ENCODE measurements at regions not wholly inside any gene's neighbourhood (a gene's known extent, or its start where the extent isn't known, plus 50 kb on each side); places are given as distances from the start of the nearest gene placed in this dataset.

DNA sequence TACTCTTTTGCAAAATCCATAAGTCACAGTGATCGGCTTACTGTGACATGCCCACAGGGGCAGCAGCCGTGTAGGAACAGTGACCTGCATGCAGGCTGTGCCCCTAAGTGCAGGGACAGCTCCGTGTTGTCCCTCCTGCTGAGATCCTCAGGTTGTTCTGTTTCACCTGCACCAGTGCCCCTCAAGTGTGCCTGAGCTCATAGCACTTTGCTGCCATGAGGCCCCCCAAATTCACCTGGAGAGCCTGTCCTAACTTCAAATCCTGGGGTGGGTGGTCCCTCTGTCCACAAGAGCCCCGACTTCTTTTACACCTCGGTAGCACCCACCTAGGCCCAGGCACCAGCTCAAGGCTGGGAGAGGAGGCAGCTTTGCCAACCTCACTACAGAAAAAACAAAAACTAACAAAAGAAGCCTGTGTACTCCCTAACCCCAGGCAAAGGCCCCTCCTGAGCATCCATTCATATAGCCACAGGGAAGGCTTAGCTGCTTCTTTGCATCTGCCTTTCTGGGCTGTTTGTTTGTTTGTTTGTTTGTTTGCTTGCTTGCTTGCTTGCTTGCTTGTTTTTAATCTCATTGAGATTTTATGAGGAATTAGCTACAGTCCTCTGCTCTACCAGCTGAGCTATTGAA lies 214.5 kb downstream of the AUH start:
- H3K27me3 ChIP-seq (ENCODE audit: insufficient read depth, poor library complexity, severe bottlenecking) = no peaks in the 10 kb centered on the region
- TF ChIP-seq, protein P1, sequence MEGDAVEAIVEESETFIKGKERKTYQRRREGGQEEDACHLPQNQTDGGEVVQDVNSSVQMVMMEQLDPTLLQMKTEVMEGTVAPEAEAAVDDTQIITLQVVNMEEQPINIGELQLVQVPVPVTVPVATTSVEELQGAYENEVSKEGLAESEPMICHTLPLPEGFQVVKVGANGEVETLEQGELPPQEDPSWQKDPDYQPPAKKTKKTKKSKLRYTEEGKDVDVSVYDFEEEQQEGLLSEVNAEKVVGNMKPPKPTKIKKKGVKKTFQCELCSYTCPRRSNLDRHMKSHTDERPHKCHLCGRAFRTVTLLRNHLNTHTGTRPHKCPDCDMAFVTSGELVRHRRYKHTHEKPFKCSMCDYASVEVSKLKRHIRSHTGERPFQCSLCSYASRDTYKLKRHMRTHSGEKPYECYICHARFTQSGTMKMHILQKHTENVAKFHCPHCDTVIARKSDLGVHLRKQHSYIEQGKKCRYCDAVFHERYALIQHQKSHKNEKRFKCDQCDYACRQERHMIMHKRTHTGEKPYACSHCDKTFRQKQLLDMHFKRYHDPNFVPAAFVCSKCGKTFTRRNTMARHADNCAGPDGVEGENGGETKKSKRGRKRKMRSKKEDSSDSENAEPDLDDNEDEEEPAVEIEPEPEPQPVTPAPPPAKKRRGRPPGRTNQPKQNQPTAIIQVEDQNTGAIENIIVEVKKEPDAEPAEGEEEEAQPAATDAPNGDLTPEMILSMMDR (IDR thresholded peaks at IDR 0.05; ENCODE audit: insufficient read depth, low read length) = no peak
- TF ChIP-seq, protein P2, sequence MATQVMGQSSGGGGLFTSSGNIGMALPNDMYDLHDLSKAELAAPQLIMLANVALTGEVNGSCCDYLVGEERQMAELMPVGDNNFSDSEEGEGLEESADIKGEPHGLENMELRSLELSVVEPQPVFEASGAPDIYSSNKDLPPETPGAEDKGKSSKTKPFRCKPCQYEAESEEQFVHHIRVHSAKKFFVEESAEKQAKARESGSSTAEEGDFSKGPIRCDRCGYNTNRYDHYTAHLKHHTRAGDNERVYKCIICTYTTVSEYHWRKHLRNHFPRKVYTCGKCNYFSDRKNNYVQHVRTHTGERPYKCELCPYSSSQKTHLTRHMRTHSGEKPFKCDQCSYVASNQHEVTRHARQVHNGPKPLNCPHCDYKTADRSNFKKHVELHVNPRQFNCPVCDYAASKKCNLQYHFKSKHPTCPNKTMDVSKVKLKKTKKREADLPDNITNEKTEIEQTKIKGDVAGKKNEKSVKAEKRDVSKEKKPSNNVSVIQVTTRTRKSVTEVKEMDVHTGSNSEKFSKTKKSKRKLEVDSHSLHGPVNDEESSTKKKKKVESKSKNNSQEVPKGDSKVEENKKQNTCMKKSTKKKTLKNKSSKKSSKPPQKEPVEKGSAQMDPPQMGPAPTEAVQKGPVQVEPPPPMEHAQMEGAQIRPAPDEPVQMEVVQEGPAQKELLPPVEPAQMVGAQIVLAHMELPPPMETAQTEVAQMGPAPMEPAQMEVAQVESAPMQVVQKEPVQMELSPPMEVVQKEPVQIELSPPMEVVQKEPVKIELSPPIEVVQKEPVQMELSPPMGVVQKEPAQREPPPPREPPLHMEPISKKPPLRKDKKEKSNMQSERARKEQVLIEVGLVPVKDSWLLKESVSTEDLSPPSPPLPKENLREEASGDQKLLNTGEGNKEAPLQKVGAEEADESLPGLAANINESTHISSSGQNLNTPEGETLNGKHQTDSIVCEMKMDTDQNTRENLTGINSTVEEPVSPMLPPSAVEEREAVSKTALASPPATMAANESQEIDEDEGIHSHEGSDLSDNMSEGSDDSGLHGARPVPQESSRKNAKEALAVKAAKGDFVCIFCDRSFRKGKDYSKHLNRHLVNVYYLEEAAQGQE (IDR thresholded peaks at IDR 0.05; ENCODE audit: insufficient replicate concordance, low read depth) = no peak
- TF ChIP-seq SPI1 (IDR thresholded peaks at IDR 0.05; ENCODE audit: borderline replicate concordance, low read depth) = no peak
- TF ChIP-seq GABPA (IDR thresholded peaks at IDR 0.05; ENCODE audit: low read depth) = no peak
- TF ChIP-seq POLR2AphosphoS5 (IDR thresholded peaks at IDR 0.05; ENCODE audit: low read depth) = no peak
- H3K27ac ChIP-seq (replicated peaks) = peak overlapping the region; percentile 54
- no peak overlapping the region for H3K4me3 ChIP-seq (replicated peaks; ENCODE audit: insufficient read depth, low read length)
- no peak for DNase-seq (ENCODE audit: low read depth in 1 of 2, low spot score in 1 of 2)

DNA sequence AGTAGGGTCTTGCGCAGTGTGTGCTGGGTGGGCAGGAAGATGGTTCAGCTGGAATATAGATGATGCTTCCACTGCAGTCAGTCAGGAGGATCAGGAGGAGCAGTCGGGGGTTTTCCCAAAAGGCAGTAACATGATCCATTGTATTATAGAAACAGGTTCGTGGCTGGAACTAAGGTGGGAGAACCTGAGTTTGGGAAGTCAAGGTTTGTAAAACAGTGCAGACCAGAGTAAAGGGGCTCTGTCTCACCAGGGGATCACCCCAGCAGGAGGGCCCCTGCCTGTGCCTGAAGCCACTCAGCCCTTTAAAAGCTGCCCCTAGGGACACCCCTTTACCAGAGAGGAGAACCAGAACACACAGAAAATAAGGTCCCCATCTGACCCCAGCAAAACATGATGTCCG lies 213.4 kb downstream of the AUH start:
- H3K4me3 ChIP-seq (replicated peaks; ENCODE audit: insufficient read depth, low read length) = no peak overlapping the region
- peak overlapping the region; percentile 54 for H3K27ac ChIP-seq (replicated peaks)
- no peak for DNase-seq (ENCODE audit: low read depth in 1 of 2, low spot score in 1 of 2)
- TF ChIP-seq, protein P2 (IDR thresholded peaks at IDR 0.05; ENCODE audit: insufficient replicate concordance, low read depth) = no peak
- no peak for TF ChIP-seq SPI1 (IDR thresholded peaks at IDR 0.05; ENCODE audit: borderline replicate concordance, low read depth)
- TF ChIP-seq GABPA (IDR thresholded peaks at IDR 0.05; ENCODE audit: low read depth) = no peak
- TF ChIP-seq POLR2AphosphoS5 (IDR thresholded peaks at IDR 0.05; ENCODE audit: low read depth) = no peak
- TF ChIP-seq, protein P1 (IDR thresholded peaks at IDR 0.05; ENCODE audit: insufficient read depth, low read length) = no peak
- no peaks in the 10 kb centered on the region for H3K27me3 ChIP-seq (ENCODE audit: insufficient read depth, poor library complexity, severe bottlenecking)

DNA sequence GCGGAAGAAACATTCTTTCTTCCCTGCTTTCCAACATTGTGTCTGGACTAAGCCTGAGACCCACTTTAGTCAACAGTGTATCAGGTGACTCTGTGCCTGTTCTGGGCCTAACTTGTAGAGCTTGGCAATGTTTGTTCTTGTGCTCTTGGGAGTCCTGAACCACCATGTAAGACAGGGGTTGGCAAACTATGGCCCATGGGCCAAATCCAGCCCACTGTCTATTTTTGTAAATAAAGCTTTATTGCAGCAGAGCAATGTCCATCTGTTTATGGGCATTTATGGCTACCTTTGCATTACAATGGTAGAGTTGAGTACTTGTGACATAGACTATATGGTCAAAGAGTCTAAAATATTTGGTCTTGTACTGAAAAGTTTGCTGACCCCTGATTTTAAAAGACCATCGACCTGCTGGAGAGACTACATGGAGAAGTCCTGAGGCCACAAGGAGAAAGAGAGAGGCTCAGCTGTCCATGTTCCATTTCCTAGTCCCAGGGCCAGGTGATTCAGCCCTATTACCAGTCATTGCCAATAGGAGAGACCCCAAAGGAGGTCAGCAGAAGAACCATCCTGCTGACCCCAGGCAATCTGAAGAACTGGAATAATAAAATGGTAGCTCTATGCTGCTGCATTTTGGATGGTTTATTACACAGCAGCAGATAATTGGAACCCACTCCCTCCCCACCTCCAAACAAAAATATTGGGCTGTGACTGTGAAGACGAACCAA lies 211.3 kb downstream of the AUH start:
- no peak overlapping the region for H3K4me3 ChIP-seq (replicated peaks; ENCODE audit: insufficient read depth, low read length)
- TF ChIP-seq SPI1 (IDR thresholded peaks at IDR 0.05; ENCODE audit: borderline replicate concordance, low read depth) (no peak), POLR2AphosphoS5 (IDR thresholded peaks at IDR 0.05; ENCODE audit: low read depth) (no peak), GABPA (IDR thresholded peaks at IDR 0.05; ENCODE audit: low read depth) (no peak)
- TF ChIP-seq, protein P1 (IDR thresholded peaks at IDR 0.05; ENCODE audit: insufficient read depth, low read length) = no peak
- TF ChIP-seq, protein P2 (IDR thresholded peaks at IDR 0.05; ENCODE audit: insufficient replicate concordance, low read depth) = no peak
- no peak for DNase-seq (ENCODE audit: low read depth in 1 of 2, low spot score in 1 of 2)
- peak overlapping the region; percentile 67 for H3K27ac ChIP-seq (replicated peaks)
- no peaks in the 10 kb centered on the region for H3K27me3 ChIP-seq (ENCODE audit: insufficient read depth, poor library complexity, severe bottlenecking)

Data from HL-60 (cell line).